ENCODE measurements at regions not wholly inside any gene's neighbourhood (a gene's known extent, or its start where the extent isn't known, plus 50 kb on each side); places are given as distances from the start of the nearest gene placed in this dataset.

DNA sequence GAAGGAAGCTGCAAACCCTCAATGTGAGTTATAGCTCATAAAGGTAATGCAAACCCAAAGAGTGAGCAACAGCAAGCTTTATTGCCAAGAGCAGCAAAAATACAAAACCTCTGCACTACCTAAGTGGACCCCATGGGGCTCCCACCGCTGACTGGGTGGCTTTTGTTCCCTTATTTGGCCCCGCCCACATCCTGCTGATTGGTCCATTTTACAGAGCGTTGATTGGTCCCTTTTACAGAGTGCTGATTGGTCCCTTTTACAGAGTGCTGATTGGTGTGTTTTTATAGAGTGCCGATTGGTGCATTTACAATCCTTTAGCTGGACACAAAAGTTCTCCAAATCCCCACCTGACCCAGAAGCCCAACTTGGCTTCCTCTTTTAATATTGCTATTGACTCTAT is 154.5 kb upstream of the NSMCE3 start:
- TF ChIP-seq POLR2AphosphoS5 (IDR thresholded peaks at IDR 0.05; ENCODE audit: insufficient read depth in 1 of 2, low read depth in 1 of 2) (no peak), POLR2A (IDR thresholded peaks at IDR 0.05) (no peak)
- TF ChIP-seq, protein P1, sequence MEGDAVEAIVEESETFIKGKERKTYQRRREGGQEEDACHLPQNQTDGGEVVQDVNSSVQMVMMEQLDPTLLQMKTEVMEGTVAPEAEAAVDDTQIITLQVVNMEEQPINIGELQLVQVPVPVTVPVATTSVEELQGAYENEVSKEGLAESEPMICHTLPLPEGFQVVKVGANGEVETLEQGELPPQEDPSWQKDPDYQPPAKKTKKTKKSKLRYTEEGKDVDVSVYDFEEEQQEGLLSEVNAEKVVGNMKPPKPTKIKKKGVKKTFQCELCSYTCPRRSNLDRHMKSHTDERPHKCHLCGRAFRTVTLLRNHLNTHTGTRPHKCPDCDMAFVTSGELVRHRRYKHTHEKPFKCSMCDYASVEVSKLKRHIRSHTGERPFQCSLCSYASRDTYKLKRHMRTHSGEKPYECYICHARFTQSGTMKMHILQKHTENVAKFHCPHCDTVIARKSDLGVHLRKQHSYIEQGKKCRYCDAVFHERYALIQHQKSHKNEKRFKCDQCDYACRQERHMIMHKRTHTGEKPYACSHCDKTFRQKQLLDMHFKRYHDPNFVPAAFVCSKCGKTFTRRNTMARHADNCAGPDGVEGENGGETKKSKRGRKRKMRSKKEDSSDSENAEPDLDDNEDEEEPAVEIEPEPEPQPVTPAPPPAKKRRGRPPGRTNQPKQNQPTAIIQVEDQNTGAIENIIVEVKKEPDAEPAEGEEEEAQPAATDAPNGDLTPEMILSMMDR (IDR thresholded peaks at IDR 0.05) = no peak
- peak; percentile 25 to 52 for DNase-seq (ENCODE audit: extremely low spot score in 2 of 2)
- no peaks in the 10 kb centered on the region for H3K36me3 ChIP-seq
- no peaks in the 10 kb centered on the region for H3K9me3 ChIP-seq
- intact Hi-C loops (cut with DNase I) = no loop called here
- H3K27me3 ChIP-seq = no peaks in the 10 kb centered on the region
- H3K27ac ChIP-seq = no peak overlapping the region
- no peak overlapping the region for H3K4me3 ChIP-seq
- no peaks in the 10 kb centered on the region for H3K4me1 ChIP-seq

DNA sequence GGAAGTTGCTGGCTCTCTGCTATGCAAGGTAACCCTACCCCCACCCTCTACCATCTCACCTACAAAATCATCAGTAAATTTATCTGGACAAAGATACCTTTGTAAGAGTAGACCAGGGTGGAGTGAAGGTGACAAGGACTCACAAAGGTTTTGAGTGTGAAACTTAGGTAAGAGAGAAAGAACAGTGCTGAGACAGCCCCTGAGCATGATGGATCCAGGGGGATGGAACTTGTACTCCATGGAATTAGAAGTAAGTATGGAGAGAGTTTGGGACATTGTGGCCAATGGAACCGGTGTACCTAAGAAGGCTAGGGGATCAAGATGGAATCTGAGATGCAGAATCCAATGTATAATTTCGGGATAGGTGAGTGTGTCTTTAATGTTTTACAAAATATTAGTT is 153.0 kb upstream of the NSMCE3 start:
- intact Hi-C loops (cut with DNase I) = no loop called here
- no peaks in the 10 kb centered on the region for H3K27me3 ChIP-seq
- H3K27ac ChIP-seq = no peak overlapping the region
- DNase-seq (ENCODE audit: extremely low spot score in 2 of 2) = peak; percentile 28 to 56
- TF ChIP-seq, protein P1 (IDR thresholded peaks at IDR 0.05) = no peak
- TF ChIP-seq POLR2A (IDR thresholded peaks at IDR 0.05) (no peak), POLR2AphosphoS5 (IDR thresholded peaks at IDR 0.05; ENCODE audit: insufficient read depth in 1 of 2, low read depth in 1 of 2) (no peak)
- H3K9me3 ChIP-seq = no peaks in the 10 kb centered on the region
- no peak overlapping the region for H3K4me3 ChIP-seq
- H3K36me3 ChIP-seq = no peaks in the 10 kb centered on the region
- no peaks in the 10 kb centered on the region for H3K4me1 ChIP-seq

DNA sequence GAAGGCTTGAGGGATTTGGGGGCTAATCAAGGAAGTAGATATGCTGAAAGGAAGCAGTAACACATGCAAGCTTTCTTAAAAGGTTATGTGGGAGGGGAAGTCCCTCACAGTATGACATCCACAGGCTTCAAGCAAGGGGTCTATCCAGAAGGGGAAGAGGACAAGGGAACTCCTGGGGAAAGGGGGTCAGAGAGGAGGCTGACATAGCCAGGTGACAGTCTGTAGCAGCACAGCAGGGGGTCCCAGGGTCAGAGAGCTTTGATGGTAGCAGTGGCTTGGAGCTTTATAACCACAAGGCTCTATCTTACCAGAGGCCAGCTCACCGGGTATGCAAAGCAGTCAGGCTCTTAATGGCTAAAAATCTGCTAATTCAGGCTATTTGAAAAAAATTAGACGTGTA is 150.6 kb upstream of the NSMCE3 start:
- H3K4me1 ChIP-seq = no peaks in the 10 kb centered on the region
- no peak overlapping the region for H3K4me3 ChIP-seq
- no peaks in the 10 kb centered on the region for H3K27me3 ChIP-seq
- no peaks in the 10 kb centered on the region for H3K36me3 ChIP-seq
- intact Hi-C loops (cut with DNase I) = no loop called here
- no peak overlapping the region for H3K27ac ChIP-seq
- no peaks in the 10 kb centered on the region for H3K9me3 ChIP-seq
- no peak for TF ChIP-seq POLR2AphosphoS5 (IDR thresholded peaks at IDR 0.05; ENCODE audit: insufficient read depth in 1 of 2, low read depth in 1 of 2)
- TF ChIP-seq POLR2A (IDR thresholded peaks at IDR 0.05) = no peak
- TF ChIP-seq, protein P1 (IDR thresholded peaks at IDR 0.05) = no peak
- peak; percentile 58 to 70 for DNase-seq (ENCODE audit: extremely low spot score in 2 of 2)

DNA sequence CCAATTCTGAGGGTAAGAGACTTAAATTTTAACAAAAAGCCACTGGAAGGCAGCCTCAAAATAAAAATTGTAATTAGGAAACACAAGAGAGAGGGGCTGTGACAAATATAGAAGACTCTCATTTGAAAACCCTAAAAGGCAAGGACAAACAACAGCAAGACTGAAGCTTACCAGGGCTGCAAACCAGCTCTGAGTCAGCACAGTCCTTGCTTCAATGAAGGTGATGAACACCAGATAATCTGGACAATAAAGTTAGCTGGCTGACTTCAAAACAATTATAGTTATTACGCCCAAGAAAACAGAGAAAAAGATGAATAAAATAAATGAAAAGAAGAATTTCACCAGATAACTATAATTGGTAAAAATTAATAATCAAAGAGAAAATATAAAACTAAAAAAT is 149.3 kb upstream of the NSMCE3 start:
- no peak overlapping the region for H3K27ac ChIP-seq

DNA sequence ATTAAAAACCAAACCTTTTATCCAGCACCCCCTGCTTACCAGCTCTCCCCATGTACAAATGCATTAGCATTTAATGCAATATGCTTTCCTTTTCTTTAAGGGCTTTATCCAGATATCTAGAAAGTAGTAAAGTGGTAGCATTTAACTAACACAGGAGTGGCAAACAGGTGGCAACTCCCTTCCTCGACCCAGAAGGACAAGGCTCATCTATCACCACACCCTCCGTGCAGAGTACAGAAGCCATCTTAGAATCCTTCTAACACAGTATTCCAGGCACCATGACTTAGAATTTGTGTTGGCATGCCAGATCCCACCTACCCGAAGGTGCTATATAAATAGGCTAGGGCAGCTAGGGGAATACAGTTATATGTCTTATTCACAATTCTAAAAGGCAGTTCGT is 148.6 kb upstream of the NSMCE3 start:
- H3K27me3 ChIP-seq = no peaks in the 10 kb centered on the region
- peak in 1 of 2 donors; percentile 37 for DNase-seq (ENCODE audit: extremely low spot score in 2 of 2)
- H3K9me3 ChIP-seq = no peaks in the 10 kb centered on the region
- H3K36me3 ChIP-seq = no peaks in the 10 kb centered on the region
- TF ChIP-seq, protein P1 (IDR thresholded peaks at IDR 0.05) = no peak
- TF ChIP-seq POLR2AphosphoS5 (IDR thresholded peaks at IDR 0.05; ENCODE audit: insufficient read depth in 1 of 2, low read depth in 1 of 2) (no peak), POLR2A (IDR thresholded peaks at IDR 0.05) (no peak)
- no peak overlapping the region for H3K27ac ChIP-seq
- no peak overlapping the region for H3K4me3 ChIP-seq
- intact Hi-C loops (cut with DNase I) = no loop called here
- H3K4me1 ChIP-seq = no peaks in the 10 kb centered on the region

More for the DNA sequence above, 149.3 kb upstream of the NSMCE3 start:
- no peak for DNase-seq (ENCODE audit: extremely low spot score in 2 of 2)
- intact Hi-C loops (cut with DNase I) = no loop called here
- Histone ChIP-seq H3K36me3 (no peaks in the 10 kb centered on the region), H3K27me3 (no peaks in the 10 kb centered on the region), H3K4me3 (no peak overlapping the region), H3K4me1 (no peaks in the 10 kb centered on the region), H3K9me3 (no peaks in the 10 kb centered on the region)
- TF ChIP-seq POLR2AphosphoS5 (IDR thresholded peaks at IDR 0.05; ENCODE audit: insufficient read depth in 1 of 2, low read depth in 1 of 2) (no peak), POLR2A (IDR thresholded peaks at IDR 0.05) (no peak)
- TF ChIP-seq, protein P1 (IDR thresholded peaks at IDR 0.05) = no peak

All from vagina (tissue), 2 donors.